GM23338 (cell line): ENCODE measurements at regions not wholly inside any gene's neighbourhood (a gene's known extent, or its start where the extent isn't known, plus 50 kb on each side); places are given as distances from the start of the nearest gene placed in this dataset.

Experiments used
- ATAC-seq: fragments of 200-7000 bp; cut with Tn5 transposase; 3 replicates; pipeline ENCODE4 v1.9.1; 2020
- DNase-seq: peaks from one replicate; pipeline ENCODE4 v3.0.0-alpha.2; 2015; ENCODE audit warnings: low spot score
- H2AFZ ChIP-seq: fragments of 200-600 bp; sonication (generic); 2 replicates; pipeline ENCODE4 v1.8.0; 2016; ENCODE audit warnings: antibody characterized with exemption, mild to moderate bottlenecking, moderate library complexity
- H3F3A ChIP-seq: fragments of 200-600 bp; sonication (generic); replicated peaks from 2 replicates; pipeline ENCODE4 v1.8.0; 2017; ENCODE audit warnings: antibody characterized with exemption, mixed run types, low read depth
- H3K27ac ChIP-seq: fragments of 200-600 bp; sonication (generic); 2 replicates; pipeline ENCODE4 v1.6.1; 2016; ENCODE audit warnings: low read depth
- H3K27me3 ChIP-seq: fragments of 200-600 bp; sonication (generic); 2 replicates; pipeline ENCODE4 v1.8.0; 2016; ENCODE audit warnings: mild to moderate bottlenecking, mixed run types, moderate library complexity; ENCODE audit not compliant: insufficient read depth
- H3K36me3 ChIP-seq: fragments of 200-600 bp; sonication (generic); 2 replicates; pipeline ENCODE4 v1.8.0; 2016; ENCODE audit warnings: mild to moderate bottlenecking; ENCODE audit not compliant: insufficient read depth
- H3K4me1 ChIP-seq: fragments of 200-600 bp; sonication (generic); 2 replicates; pipeline ENCODE4 v1.8.0; 2016; ENCODE audit warnings: mild to moderate bottlenecking, moderate library complexity; ENCODE audit not compliant: insufficient read depth
- H3K4me2 ChIP-seq: fragments of 200-600 bp; sonication (generic); 2 replicates; pipeline ENCODE4 v1.7.1; 2017; ENCODE audit warnings: mixed run types
- H3K4me3 ChIP-seq: fragments of 200-600 bp; sonication (generic); 2 replicates; pipeline ENCODE4 v1.6.1; 2016; ENCODE audit warnings: mixed run types
- H3K79me2 ChIP-seq: fragments of 200-600 bp; sonication (generic); replicated peaks from 2 replicates; pipeline ENCODE4 v1.8.0; 2017; ENCODE audit warnings: mild to moderate bottlenecking; ENCODE audit not compliant: insufficient read depth
- H3K9me2 ChIP-seq: fragments of 200-600 bp; sonication (generic); 2 replicates; pipeline ENCODE4 v1.8.0; 2017; ENCODE audit not compliant: insufficient read depth
- H4K20me1 ChIP-seq: fragments of 200-600 bp; sonication (generic); replicated peaks from 2 replicates; pipeline ENCODE4 v1.8.0; 2017; ENCODE audit warnings: mild to moderate bottlenecking; ENCODE audit not compliant: insufficient read depth
- H3K27ac Mint-ChIP-seq: 2 replicates; pipeline ENCODE4 v1.8.0; 2020; ENCODE audit warnings: inconsistent platforms, mild to moderate bottlenecking, moderate library complexity, mixed read lengths
- H3K27me3 Mint-ChIP-seq: 3 replicates; pipeline ENCODE4 v1.8.0; 2022; ENCODE audit warnings: low read depth, mild to moderate bottlenecking, moderate library complexity, mixed read lengths, inconsistent platforms; ENCODE audit not compliant: insufficient read depth, poor library complexity
- H3K36me3 Mint-ChIP-seq: 3 replicates; pipeline ENCODE4 v1.8.0; 2021; ENCODE audit warnings: low read depth, mild to moderate bottlenecking, inconsistent platforms, moderate library complexity, mixed read lengths
- H3K4me1 Mint-ChIP-seq: 3 replicates; pipeline ENCODE4 v1.8.0; 2020; ENCODE audit warnings: mild to moderate bottlenecking, inconsistent platforms, mixed read lengths
- H3K4me3 Mint-ChIP-seq: 3 replicates; pipeline ENCODE4 v1.8.0; 2021; ENCODE audit warnings: moderate library complexity, mild to moderate bottlenecking, inconsistent platforms, mixed read lengths
- H3K9me3 Mint-ChIP-seq: 3 replicates; pipeline ENCODE4 v1.8.0; 2020; ENCODE audit warnings: moderate library complexity, mild to moderate bottlenecking, inconsistent platforms, mixed read lengths
- ETS1 ChIP-seq: IDR thresholded peaks from 2 replicates; pipeline ENCODE4 v1.6.1; 2016; ENCODE audit warnings: antibody characterized with exemption
- EZH2 ChIP-seq: fragments of 200-600 bp; sonication (generic); IDR thresholded peaks from one replicate; pipeline ENCODE4 v1.8.0; 2017; ENCODE audit warnings: antibody characterized with exemption, mild to moderate bottlenecking, low read depth; ENCODE audit not compliant: unreplicated experiment
- EZH2phosphoT487 ChIP-seq: fragments of 200-600 bp; sonication (generic); IDR thresholded peaks from one replicate; pipeline ENCODE4 v1.8.1; 2018; ENCODE audit warnings: antibody characterized with exemption; ENCODE audit not compliant: unreplicated experiment
- TF ChIP-seq, protein P1 (sequence below): fragments of 250-450 bp; sonication (Bioruptor Pico); IDR thresholded peaks from 2 replicates; pipeline ENCODE4 v1.5.0; 2020; ENCODE audit warnings: mild to moderate bottlenecking, moderate library complexity

- TF ChIP-seq, protein P1, sequence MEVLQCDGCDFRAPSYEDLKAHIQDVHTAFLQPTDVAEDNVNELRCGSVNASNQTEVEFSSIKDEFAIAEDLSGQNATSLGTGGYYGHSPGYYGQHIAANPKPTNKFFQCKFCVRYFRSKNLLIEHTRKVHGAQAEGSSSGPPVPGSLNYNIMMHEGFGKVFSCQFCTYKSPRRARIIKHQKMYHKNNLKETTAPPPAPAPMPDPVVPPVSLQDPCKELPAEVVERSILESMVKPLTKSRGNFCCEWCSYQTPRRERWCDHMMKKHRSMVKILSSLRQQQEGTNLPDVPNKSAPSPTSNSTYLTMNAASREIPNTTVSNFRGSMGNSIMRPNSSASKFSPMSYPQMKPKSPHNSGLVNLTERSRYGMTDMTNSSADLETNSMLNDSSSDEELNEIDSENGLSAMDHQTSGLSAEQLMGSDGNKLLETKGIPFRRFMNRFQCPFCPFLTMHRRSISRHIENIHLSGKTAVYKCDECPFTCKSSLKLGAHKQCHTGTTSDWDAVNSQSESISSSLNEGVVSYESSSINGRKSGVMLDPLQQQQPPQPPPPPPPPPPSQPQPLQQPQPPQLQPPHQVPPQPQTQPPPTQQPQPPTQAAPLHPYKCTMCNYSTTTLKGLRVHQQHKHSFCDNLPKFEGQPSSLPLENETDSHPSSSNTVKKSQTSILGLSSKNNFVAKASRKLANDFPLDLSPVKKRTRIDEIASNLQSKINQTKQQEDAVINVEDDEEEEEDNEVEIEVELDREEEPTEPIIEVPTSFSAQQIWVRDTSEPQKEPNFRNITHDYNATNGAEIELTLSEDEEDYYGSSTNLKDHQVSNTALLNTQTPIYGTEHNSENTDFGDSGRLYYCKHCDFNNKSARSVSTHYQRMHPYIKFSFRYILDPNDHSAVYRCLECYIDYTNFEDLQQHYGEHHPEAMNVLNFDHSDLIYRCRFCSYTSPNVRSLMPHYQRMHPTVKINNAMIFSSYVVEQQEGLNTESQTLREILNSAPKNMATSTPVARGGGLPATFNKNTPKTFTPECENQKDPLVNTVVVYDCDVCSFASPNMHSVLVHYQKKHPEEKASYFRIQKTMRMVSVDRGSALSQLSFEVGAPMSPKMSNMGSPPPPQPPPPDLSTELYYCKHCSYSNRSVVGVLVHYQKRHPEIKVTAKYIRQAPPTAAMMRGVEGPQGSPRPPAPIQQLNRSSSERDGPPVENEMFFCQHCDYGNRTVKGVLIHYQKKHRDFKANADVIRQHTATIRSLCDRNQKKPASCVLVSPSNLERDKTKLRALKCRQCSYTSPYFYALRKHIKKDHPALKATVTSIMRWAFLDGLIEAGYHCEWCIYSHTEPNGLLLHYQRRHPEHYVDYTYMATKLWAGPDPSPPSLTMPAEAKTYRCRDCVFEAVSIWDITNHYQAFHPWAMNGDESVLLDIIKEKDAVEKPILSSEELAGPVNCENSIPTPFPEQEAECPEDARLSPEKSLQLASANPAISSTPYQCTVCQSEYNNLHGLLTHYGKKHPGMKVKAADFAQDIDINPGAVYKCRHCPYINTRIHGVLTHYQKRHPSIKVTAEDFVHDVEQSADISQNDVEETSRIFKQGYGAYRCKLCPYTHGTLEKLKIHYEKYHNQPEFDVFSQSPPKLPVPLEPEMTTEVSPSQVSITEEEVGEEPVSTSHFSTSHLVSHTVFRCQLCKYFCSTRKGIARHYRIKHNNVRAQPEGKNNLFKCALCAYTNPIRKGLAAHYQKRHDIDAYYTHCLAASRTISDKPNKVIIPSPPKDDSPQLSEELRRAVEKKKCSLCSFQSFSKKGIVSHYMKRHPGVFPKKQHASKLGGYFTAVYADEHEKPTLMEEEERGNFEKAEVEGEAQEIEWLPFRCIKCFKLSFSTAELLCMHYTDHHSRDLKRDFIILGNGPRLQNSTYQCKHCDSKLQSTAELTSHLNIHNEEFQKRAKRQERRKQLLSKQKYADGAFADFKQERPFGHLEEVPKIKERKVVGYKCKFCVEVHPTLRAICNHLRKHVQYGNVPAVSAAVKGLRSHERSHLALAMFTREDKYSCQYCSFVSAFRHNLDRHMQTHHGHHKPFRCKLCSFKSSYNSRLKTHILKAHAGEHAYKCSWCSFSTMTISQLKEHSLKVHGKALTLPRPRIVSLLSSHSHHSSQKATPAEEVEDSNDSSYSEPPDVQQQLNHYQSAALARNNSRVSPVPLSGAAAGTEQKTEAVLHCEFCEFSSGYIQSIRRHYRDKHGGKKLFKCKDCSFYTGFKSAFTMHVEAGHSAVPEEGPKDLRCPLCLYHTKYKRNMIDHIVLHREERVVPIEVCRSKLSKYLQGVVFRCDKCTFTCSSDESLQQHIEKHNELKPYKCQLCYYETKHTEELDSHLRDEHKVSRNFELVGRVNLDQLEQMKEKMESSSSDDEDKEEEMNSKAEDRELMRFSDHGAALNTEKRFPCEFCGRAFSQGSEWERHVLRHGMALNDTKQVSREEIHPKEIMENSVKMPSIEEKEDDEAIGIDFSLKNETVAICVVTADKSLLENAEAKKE (CRISPR knock-in tag): no peak
- no peak for TF ChIP-seq ETS1
Measured at GRCh38 chr3:153722157-153722556, 399.0 kb upstream of the ARHGEF26 start (continued).

- Mint-ChIP-seq H3K36me3 (peaks cover 10% of the 10 kb centered on the region), H3K27me3 (no peaks in the 10 kb centered on the region), H3K9me3 (peaks cover 15% of the 10 kb centered on the region), H3K27ac (no peak overlapping the region), H3K4me1 (no peaks in the 10 kb centered on the region), H3K4me3 (no peak overlapping the region)
- Histone ChIP-seq H2AFZ (no peak overlapping the region), H3K4me2 (no peak overlapping the region), H3F3A (no peaks in the 10 kb centered on the region), H3K27me3 (no peaks in the 10 kb centered on the region), H4K20me1 (no peaks in the 10 kb centered on the region), H3K4me1 (no peaks in the 10 kb centered on the region), H3K27ac (no peak overlapping the region), H3K9me2 (peaks cover 10% of the 10 kb centered on the region; the same call in 1 of the 2 replicates), H3K36me3 (0 out of 2 replicates have a peak, but pooled peaks cover 5% of the 10 kb centered on the region), H3K79me2 (no peaks in the 10 kb centered on the region), H3K4me3 (no peak overlapping the region)
- ATAC-seq: no peak
- DNase-seq: no peak
- no peak for TF ChIP-seq ETS1
- TF ChIP-seq, protein P1 (CRISPR knock-in tag): no peak
- TF ChIP-seq EZH2: no peak
- no peak for TF ChIP-seq EZH2phosphoT487
Measured at GRCh38 chr3:153731071-153731470, 390.1 kb upstream of the ARHGEF26 start.
